ENCODE measurements at regions not wholly inside any gene's neighbourhood (a gene's known extent, or its start where the extent isn't known, plus 50 kb on each side); places are given as distances from the start of the nearest gene placed in this dataset.

DNA sequence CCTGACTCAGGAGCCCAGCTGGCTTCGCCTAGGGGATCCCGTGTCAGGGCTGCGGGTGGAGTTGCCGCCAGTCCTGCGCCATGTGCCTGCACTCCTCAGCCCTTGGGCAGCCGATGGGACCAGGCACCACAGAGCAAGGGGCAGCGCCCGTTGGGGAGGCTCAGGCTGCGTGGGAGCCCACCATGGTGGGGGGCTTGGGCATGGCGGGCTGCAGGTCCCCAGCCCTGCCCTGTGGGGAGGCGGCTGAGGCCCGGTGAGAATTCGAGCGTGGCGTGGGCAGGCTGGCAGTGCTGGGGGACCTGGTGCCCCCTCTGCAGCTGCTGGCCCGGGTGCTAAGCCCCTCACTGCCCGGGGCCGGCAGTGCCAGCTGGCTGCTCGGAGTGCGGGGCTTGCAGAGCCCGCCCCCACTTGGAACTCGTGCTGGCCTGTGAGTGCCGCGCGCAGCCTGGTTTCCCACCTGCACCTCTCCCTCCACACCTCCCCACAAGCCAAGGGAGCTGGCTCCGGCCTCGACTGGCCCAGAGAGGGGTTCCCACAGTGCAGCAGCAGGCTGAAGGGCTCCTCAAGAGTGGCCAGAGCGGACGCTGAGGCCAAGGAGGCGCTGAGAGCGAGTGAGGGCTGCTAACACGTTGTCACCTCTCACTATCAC lies 135.1 kb upstream of the SEL1L start:
- DNase-seq (ENCODE audit: low read depth in 1 of 2, low spot score in 1 of 2) = no peak

DNA sequence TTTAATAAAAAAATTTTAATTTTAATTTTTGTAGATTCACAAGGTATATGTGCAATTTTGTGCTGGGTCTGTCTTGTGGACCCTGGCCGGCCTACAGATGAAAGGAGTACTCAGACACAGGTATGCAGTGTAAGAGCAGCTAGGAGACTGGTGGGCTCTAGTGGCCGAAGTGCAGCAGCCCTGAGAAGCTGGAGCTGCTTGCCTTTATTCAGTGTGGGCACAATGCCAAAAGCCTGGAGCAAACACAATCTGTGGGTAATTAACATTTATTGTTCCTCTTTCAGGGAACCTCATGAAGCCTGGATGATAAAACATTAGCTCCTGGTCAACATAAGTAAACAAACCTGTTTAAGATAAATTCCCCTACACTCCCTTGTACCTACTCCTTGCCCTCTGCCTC lies 135.7 kb upstream of the SEL1L start:
- DNase-seq (ENCODE audit: low read depth in 1 of 2, low spot score in 1 of 2) = no peak

DNA sequence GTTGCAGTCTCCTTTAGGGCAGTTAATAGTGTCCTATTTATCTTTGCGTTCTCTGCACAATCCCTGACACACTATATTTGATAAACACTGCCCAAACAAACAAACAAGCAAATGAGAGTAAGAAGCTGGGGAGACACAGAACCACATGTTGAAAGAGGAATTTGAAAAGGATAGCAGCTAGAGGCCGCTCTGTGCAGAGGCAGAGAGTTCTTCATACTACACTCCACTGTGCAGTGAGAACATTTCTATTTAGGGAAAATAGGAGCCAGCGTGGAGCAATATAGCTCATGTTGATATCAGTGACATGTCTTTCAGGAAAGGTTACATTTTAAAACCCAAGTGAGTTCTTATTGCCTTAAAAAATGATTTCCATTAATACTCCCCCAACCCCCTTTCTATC lies 140.3 kb upstream of the SEL1L start:
- no peak for DNase-seq (ENCODE audit: low read depth in 1 of 2, low spot score in 1 of 2)

DNA sequence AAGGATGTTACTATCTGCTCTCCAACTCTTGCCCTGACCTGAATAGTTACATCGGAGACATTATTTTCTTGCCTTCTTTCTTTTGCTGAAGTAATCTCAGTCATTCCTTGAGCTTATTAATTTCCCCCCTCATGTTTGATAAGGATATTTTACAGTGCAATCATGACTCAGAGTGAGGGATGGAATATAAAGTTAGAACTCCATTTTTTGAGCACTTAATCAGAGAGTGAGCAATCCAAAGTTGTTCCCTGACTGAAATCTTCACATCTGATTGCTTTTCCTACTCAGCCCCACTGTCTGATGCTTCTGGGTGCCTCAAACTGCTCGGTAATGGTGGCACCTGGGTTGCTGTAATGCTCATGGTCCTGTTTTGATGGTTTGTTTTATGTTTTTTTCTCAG lies 142.7 kb upstream of the SEL1L start:
- no peak for DNase-seq (ENCODE audit: low read depth in 1 of 2, low spot score in 1 of 2)

DNA sequence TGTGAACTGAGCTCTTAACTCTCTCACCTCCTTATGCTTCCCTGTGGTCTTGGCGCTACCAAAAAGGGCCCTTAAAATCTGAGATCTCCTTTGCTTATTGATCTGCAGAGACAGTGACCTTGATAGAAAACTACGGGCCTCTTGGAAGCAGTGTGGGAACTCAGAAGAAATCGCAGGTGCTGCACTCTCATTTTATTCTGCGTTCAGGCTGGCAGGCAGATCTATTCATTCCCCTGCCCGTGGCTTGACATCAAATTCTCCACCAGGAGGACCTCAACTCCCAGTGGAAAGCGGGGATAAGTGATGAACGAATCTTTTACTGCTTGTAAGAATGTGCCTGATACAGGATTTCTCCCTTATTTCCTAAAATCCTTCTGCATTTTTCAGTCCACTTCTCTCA lies 143.2 kb upstream of the SEL1L start:
- DNase-seq (ENCODE audit: low read depth in 1 of 2, low spot score in 1 of 2) = no peak

DNA sequence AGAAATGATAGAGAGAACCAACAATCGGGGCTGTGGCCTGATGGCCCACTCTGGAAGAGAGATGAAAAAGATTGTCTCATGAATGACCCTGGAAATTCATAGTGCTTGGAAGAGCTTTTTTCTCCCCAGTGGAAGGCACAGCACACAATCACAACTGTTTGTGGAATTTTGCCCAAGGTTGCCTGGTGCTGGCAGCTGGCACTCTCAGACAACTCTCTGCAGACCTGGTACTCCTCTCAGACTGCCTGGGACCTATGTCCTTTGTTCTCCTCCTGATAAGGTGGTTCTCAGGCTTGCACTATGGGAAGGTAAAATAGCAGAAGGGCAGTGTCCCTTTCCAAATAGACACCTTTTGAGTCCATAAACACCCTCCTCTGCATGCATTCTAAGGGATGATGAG lies 144.1 kb upstream of the SEL1L start:
- DNase-seq (ENCODE audit: low read depth in 1 of 2, low spot score in 1 of 2) = no peak

DNA sequence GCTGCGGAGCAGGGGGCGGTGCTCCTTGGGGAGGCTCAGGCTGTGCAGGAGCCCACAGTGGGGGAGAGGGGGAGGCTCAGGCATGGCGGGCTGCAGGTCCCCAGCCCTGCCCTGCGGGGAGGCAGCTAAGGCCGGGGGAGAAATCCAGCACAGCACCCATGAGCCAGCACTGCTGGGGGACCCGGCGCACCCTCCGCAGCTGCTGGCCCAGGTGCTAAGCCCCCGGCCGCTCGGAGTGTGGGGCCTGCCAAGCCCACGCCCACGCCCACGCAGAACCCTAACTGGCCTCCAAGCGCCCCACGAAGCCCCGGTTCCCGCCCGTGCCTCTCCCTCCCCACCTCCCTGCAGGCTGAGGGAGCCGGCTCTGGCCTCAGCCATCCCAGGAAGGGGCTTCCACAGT lies 145.6 kb upstream of the SEL1L start:
- DNase-seq (ENCODE audit: low read depth in 1 of 2, low spot score in 1 of 2) = no peak

DNA sequence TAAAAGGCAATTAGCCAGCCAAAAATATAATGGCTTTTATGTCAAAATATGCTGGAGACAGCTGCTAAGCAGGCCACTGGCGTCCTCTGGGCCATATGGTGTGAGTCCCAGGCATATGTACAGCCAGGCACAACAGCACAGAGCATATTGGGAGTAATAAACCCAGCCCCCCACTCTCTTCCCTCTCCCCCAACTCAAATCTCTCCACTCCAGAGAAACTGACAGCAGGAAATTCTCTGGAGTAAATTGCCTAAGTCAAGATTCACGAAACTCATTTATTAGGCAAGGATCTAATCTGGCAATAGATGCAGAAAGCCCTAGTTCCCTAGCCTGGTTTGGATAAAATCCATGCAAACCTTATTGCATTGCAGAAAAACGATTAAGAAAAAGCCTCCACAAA lies 147.9 kb upstream of the SEL1L start:
- DNase-seq (ENCODE audit: low read depth in 1 of 2, low spot score in 1 of 2) = no peak

DNA sequence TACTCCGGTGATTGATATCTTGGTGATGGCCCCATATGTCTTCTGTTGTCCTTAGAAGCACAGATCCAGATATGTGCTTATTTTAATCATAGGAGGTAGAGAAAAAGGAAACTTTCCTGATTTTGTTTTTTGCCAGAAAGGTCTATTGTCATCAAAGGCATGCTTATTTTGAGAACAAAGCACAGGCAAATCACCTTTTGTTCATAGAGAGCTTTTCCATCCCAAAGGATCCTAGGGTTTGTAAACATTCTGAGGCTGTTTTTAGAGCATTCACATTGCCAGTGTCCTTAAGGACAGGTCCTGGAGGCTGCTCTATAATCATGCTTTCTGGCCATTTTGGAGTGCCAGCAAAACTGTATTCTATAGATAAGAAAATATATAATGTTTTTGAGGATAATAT lies 148.5 kb upstream of the SEL1L start:
- DNase-seq (ENCODE audit: low read depth in 1 of 2, low spot score in 1 of 2) = no peak

DNA sequence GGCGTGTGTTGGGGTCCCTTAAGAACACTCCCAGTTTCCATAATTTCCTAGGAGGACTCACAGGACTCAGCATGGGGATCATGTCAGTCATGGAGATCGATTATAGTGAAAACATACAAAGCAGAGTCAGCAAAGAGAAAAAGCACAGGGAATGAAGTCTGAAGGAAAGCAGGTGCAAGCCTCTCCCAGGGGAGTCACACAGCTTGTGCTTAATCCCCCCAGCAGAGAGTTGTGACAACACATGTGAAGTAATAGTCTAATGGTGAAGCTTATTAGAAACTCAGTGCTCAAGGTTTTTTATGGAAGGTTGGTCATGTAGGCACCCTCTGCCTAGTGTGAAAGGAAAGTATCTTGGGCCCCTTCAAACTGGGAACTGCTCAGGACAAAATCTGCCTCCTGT lies 149.0 kb upstream of the SEL1L start:
- no peak for DNase-seq (ENCODE audit: low read depth in 1 of 2, low spot score in 1 of 2)

DNA sequence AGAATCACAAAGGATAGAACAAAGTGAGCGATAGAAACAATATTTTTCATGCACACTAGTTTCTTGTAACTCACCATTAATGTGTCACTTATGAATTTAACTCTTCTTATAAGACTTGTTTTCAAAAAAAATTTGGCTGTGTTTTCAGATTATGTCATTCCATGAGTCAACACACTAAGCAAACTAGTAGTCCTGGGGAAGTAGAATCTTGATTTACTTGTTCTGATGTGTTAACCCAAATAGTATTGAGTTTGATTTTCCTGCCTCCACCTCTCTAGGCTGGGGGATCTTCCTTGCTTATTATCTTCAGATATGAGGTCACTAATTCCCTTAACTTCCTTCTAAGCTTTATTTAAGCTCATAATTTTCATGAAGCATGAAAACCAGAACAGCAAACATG lies 151.0 kb upstream of the SEL1L start:
- DNase-seq (ENCODE audit: low read depth in 1 of 2, low spot score in 1 of 2) = no peak

DNA sequence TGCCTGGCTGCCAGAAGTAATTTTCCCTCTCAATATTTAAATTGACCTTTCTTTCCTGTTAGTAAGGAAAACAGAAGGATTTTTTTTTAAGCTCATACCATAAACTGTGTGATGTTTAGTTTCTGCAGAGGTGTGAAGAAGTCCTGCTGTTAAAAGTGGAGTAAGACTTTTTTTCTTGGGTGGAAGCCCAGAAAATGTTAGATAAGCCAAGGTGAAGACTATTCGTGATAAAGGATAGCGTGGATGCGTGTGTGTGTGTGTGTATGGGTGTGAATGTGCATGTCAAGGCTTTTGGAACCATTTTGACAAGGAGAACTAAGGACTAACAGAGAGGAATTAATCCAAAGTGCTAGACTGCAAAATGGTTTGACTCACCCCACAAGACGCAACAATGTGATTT lies 152.9 kb upstream of the SEL1L start:
- no peak for DNase-seq (ENCODE audit: low read depth in 1 of 2, low spot score in 1 of 2)

DNA sequence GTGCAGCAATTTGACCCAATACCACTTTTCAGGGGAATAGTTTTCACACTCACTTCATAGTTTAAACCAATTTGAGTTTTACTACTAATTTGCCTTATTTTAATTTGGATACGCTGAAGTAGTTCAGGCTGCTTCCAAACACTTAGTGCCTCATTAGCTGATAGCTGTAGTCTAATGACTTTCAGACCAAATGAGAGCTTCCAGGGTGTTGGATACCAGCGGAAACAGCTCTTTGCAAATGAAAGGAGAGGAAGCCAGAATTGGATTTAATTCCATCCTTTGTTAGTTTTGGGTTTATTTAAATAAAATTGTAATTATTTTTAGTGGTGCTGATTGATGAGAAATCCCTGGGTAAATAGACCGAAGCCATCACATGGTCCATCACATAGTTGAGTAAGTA lies 158.3 kb upstream of the SEL1L start:
- no peak for DNase-seq (ENCODE audit: low read depth in 1 of 2, low spot score in 1 of 2)

DNA sequence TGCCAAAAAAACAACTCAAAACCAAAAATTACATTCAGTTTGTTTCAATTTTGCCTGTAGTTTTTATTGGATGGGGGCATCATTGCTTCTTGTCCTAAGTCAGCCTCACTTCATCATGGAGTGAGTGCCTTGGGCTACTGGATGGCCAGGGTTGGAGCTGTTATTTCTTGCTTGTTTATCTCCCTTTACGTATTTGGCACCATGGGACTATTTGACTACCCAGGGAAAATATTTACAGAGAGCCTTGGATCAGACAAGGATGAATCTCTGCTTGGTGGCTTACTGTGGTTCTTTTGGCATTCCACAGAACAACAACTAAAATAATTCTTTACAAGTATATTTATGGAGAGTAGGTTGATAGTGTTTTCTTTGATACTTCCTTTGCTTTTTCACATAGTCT lies 160.8 kb upstream of the SEL1L start:
- no peak for DNase-seq (ENCODE audit: low read depth in 1 of 2, low spot score in 1 of 2)

DNA sequence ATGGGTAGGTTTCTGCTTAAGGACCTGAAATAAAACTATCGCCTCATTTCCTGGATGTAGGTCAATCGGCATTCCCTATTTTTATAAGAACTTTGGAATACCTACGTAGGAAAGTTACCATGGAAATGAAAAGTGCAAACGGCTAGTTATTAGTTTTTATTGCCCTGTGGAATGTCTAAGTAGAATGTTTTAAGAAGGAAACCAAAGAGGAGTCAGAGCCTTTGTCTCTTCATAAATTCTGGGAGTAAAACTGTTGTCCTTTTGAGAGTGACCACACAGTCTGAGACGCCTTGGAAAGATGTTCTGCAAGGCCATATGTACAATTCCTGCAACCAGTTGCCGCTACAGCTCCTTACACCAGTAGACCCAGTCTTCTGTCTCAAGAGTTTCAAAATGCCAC lies 176.0 kb upstream of the SEL1L start:
- no peak for DNase-seq (ENCODE audit: low read depth in 1 of 2, low spot score in 1 of 2)

DNA sequence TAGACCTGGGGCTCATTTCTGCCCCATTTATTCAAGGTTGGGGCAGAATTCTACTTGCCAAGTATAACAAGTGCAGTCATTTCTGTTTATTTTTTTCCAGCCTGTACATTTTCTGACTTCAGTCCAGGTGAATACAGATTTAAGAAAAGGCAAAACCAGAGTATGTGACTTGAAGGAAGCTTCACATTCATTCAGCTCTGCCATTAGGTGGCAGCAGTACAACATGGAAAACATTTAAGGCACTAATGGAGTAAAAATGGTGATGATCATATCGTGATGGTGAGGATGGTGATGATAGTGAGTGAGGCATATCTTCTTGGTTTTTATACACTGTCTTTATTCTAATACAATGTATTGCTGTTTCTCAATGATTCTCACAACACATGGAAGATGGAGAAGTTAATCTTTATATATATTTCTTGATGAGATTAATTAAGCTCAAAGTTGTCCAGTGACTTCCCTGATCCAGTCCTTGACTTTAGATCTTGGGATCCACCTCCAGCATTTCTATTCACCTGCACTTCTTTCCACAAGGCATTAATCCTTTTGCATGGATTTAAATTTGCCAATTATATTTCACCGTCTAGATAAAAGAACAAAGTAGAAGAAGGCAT lies 176.7 kb upstream of the SEL1L start:
- DNase-seq (ENCODE audit: low read depth in 1 of 2, low spot score in 1 of 2) = no peak

DNA sequence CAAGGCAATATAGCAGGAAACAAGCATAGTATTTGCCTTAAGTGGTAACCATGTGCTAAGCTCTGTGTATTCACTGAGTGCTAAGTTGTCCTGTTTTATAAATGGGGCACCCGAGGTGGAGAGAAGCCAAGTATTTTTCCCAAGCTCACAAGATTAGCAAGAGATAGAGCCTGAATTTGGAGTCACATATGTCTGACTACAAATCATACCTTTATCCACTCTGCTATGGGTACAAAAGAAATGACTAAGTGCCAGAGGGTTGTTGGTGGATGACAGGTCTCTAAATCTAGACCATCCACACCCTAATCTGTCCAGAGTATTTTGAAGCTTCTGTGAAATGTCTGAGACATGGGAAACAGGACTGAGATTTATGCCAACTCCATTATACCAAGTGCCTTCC lies 182.1 kb upstream of the SEL1L start:
- no peak for DNase-seq (ENCODE audit: low read depth in 1 of 2, low spot score in 1 of 2)

DNA sequence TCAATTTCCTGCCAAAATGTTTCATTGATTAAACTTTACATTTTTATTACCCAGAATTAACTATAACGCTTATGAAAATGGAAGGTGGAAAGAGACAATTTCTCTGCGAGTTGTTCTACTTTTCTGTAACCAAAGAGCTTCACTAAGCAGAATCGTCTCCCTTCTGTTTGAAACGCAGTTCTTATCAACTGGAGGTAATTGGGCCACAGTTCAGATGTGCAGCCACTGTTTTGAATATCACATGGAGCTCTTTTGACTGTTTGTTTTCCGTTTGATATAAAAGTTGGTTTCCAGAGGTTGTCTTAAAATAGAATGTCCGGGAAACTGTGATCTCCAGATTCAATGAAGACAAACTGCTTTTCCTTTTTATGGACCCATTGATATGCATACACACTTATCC lies 183.3 kb upstream of the SEL1L start:
- DNase-seq (ENCODE audit: low read depth in 1 of 2, low spot score in 1 of 2) = no peak

DNA sequence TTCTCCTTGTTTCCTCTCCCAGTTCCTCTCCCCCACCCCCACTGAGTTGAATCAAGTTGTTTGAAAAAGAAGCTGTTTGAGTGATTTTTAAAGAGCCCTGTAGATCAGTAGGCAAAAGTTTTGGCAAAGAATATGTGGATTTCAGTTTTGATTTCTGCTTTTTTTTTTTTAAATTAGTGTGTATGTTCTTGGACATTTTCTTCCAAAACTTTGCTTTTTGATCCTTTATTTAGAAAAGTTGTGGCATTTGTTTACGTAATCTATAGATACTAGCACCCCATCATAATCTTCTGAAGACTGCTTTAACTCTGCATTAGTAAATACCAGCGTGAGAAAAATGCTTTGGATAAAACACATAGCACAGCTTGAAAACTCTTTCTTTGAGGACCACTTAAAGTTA lies 190.3 kb upstream of the SEL1L start:
- DNase-seq (ENCODE audit: low read depth in 1 of 2, low spot score in 1 of 2) = no peak

DNA sequence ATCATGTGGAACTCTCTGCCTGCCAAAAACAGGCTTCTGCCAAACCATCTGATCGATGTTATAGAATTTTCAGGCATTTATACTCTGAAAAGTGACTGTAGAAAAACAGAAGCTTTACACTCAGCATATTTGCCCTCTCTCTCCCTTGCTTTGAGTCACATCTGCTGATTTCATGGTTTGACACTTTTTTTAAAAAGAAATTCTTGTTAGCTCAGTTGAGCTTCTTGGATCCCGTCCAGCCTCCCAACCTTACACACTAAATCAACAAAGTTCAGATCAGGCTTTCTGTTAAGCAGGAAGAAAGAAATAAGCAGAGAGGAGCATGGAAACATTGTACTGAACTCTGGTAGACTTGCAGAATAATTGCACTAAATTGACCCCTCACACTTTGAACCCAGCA lies 193.6 kb upstream of the SEL1L start:
- DNase-seq (ENCODE audit: low read depth in 1 of 2, low spot score in 1 of 2) = no peak

DNA sequence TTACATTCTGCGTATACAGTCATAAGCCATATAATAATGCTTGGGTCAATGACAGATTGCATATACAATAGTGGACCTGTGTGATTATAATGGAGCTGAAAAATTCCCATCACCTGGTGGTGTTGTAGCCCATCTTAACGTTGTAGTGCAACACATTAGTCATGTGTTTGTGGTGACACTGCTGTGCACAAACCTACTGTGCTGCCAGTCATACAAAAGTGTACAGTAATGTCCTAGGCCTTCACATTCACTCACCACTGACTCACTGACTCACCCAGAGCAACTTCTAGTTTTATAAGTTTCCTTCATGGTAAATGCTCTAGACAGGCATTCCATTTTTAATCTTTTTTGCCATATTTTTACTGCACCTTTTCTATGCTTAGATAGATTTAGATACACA lies 194.8 kb upstream of the SEL1L start:
- no peak for DNase-seq (ENCODE audit: low read depth in 1 of 2, low spot score in 1 of 2)

DNA sequence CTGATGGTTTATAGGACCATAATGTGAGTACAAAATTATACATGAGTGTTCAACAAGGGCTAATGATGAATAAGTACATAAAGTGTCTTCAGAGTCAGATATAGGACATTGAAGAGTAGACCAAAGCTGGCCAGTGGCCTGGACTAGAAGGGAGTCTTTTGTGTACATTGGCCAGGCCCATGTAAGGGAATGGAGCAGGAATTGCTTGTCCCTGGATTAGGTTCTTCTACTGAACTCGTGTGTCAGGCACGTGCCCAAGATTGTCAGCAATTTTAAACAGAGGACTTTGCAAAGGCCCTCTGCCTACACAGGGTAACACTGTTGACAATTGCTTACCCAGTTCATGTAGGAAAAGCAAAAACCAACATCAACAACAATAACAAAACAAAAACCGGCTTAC lies 196.0 kb upstream of the SEL1L start:
- DNase-seq (ENCODE audit: low read depth in 1 of 2, low spot score in 1 of 2) = no peak

DNA sequence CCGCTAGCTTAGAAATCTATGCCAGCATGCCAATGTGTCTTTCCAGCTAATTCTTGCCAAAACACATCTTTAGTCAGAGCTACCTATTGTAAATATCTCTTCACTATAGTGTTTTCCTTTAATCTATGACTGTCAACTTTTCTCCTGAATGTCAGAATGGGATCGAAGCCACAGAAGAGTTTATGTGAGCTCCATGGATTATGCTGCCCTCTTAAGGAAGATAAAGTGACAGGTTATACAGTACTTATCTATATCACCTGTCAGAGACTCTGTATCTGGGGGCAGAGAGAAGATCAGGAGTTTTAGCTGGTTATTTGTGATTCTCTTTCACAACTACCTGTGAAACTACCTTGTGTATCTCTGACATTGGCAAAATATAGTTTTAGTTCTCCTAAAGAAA lies 204.3 kb upstream of the SEL1L start:
- no peak for DNase-seq (ENCODE audit: low read depth in 1 of 2, low spot score in 1 of 2)

All from activated CD4-positive, alpha-beta T cell treated with anti-CD3 and anti-CD28 coated beads, Interleukin-2, amount 50 U/mL, for 24 hours (primary cell).